HEK293 (cell line): ENCODE measurements at regions not wholly inside any gene's neighbourhood (a gene's known extent, or its start where the extent isn't known, plus 50 kb on each side); places are given as distances from the start of the nearest gene placed in this dataset.

Experiments
- ZBTB48 ChIP-seq: fragments of 450-650 bp; formaldehyde crosslinking; IDR thresholded peaks from 2 replicates; pipeline ENCODE4 v1.5.1; 2016; ENCODE audit warnings: missing biosample characterization, missing genetic modification characterization
- TF ChIP-seq, protein P1 (sequence below): fragments of 450-650 bp; formaldehyde crosslinking; IDR thresholded peaks from 2 replicates; pipeline ENCODE4 v1.5.1; 2016; ENCODE audit warnings: missing biosample characterization, missing genetic modification characterization

DNA sequence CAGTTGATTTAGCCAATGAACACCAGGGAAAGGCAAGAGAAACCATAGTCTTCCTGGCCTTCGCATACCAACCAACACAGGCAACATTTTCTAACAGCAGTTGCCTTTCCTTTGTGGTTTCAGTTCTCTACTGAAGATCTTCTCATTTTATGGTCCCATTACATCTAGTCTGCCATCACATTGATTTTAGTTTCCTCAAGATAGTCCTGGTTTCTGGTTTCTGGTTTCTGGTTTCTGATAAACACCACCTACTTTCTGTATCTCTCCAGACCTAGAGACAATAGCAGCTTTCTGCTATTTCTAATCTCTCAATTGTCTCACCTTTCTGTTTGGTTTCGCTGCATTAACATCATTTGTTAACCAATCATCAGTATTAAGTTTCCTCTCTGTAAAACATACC, 646.3 kb upstream of the SPANXN1 start:
- TF ChIP-seq ZBTB48, result no peak
- TF ChIP-seq, protein P1, sequence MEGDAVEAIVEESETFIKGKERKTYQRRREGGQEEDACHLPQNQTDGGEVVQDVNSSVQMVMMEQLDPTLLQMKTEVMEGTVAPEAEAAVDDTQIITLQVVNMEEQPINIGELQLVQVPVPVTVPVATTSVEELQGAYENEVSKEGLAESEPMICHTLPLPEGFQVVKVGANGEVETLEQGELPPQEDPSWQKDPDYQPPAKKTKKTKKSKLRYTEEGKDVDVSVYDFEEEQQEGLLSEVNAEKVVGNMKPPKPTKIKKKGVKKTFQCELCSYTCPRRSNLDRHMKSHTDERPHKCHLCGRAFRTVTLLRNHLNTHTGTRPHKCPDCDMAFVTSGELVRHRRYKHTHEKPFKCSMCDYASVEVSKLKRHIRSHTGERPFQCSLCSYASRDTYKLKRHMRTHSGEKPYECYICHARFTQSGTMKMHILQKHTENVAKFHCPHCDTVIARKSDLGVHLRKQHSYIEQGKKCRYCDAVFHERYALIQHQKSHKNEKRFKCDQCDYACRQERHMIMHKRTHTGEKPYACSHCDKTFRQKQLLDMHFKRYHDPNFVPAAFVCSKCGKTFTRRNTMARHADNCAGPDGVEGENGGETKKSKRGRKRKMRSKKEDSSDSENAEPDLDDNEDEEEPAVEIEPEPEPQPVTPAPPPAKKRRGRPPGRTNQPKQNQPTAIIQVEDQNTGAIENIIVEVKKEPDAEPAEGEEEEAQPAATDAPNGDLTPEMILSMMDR (tag by site-specific recombination), result no peak
